Limb (tissue), 2 donors: ENCODE measurements at regions not wholly inside any gene's neighbourhood (a gene's known extent, or its start where the extent isn't known, plus 50 kb on each side); places are given as distances from the start of the nearest gene placed in this dataset.
"Not testable (repeated sequence)": the region's sequence is repeated elsewhere in the genome, so short reads cannot be mapped to it uniquely, and the experiment has no call there.

Source experiments
- DNase-seq, 2 donors: peaks; one replicate each; pipeline ENCODE4 v3.0.0-alpha.2; 2016; ENCODE audit errors: extremely low spot score in 2 of 2

DNA sequence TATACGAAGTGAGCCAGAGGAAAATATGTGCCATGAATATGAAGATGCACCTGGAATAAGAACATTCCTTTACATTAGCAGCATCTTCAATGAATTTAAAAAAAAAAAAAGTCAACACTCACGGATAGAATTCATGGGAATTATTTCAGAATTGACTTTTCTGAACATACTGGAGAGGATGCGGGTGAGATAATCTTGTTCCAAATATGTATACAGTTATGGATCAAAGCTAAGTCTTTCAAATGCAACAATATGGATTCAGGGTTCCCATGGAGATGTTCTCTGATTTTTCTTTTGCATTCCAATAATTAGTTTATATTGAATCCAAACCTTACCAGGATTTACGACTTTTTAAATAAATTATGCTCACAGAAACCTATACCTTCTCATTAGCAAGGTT, 1660.7 kb downstream of the SLITRK1 start:
- no peak for DNase-seq

DNA sequence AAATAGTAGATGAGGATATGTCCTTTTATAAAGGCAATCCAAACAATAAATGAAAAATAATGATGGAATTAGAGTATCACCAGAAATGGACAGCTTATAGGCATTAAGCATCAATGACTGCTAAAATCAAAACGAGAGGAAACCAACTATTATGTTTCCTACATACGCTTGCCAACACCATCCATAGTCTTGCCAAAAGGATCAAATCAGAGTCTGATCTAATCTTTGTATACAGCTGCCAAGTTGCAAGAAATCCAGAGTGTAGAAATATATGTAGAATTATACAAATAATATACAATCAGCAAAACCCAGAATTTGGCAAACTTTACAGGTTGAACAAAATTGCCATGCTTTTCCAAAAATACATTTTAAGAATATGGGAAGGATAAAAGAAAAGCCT, 1661.6 kb downstream of the SLITRK1 start:
- peak in 1 of 2 donors; percentile 38 for DNase-seq

DNA sequence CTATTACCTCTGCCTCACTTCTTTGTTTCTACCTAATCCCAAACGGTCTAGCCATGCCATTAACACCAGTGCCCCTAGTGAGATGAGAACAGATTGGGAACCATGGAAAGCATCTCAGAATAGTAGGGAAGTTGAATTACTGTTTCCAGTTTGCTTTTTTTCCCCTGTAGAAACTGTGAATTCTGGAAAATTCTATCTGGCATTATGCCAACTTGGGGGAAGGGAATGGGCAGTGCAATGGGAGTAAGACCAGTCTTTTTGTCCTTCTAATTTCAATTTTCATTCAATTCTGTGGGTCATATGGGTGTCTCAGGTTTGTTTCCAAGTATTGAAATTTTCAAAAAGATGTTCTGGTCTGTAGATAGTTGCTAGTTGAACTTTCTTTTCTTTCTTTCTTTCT, 1666.1 kb downstream of the SLITRK1 start:
- DNase-seq = no peak

DNA sequence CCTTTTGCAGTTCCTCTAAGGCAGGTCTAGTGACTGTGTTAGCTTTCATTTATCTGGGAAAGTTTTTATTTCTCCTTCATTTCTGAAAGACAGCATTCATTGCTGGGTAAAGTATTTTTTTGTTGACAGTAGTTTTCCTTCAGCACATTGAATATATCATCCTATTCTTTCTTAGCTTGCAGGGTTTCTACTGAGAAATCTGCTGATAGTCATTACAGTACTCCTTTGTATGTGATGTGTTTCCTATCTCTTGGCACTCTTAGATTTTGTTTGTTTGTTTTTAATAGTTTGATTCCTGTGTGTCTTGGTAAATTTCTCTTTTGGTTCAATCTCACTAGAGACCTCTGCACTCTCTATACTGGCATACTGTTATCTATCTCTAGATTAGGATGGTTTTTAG, 1667.9 kb downstream of the SLITRK1 start:
- no peak for DNase-seq

DNA sequence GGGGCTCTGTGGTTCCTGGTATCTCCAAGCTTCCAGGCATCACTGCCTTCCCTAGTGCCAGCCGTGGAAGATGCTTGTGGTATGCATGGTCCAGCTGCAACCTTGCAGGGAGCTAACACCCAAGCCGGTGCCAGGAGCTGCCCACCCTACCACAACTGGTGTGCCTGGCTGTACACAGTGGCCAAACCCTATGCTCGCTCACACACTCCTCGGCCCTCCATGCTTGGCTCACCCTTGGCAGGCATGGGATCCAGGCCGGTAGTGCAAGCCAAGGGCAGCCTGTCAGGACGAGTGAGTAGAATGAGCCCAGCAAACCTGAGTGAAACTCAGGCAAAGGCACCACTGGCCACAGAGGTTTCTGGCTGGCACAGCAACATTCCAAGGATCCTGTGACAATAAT, 1676.0 kb downstream of the SLITRK1 start:
- DNase-seq = no peak

DNA sequence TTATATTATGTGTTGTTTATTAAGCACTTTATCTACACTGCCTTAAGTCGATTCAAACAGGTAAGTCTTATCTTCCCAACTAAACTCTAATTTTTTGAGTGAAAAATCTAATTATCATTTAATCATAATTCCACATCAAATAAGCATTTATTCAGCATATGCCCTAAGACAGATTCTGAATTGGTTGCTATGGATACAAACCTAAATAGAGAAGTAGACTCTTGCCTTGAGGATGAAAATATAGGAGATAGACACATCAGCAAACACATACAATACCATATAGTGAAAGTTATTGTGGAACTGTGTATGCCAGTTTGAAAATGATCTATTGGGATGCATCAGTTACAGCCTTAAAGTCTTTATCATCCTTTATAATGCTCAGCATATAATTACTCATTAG, 1679.9 kb downstream of the SLITRK1 start:
- DNase-seq = no peak

DNA sequence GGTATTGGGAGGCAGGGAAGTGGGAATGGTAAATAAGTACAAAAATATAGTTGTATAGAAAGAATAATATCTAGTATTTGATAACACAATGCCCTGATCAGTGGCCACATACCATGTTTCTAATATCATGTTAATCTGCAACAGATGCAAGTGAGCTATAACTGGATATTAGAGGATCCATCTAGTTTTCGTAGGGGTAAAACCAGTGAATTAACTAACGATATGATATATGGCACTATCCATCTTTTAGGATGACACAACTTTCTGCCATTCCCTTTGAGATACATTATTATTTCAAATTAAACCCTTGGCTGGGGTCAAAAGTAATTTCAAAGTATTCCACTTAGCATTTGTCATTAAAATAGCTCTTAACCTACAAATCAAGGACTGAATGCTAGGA, 1686.2 kb downstream of the SLITRK1 start:
- DNase-seq = no peak

DNA sequence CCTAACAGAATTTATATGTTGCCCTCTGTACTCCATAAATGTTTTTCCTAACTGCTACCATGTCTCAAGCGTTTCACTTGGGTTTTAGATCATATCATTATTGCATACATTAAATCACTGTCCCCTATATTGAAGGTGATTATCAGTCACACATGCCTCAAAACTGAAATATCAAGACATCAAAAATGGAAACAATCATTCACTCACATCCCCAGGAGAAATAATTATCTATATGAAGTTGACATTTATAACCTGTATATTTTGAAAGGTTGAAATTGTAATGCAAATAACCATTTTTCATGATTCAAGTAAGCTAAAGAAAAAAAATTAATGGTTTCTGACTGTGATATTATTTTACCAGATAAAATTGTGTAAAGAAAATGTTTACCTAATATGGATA, 1695.0 kb downstream of the SLITRK1 start:
- no peak for DNase-seq

DNA sequence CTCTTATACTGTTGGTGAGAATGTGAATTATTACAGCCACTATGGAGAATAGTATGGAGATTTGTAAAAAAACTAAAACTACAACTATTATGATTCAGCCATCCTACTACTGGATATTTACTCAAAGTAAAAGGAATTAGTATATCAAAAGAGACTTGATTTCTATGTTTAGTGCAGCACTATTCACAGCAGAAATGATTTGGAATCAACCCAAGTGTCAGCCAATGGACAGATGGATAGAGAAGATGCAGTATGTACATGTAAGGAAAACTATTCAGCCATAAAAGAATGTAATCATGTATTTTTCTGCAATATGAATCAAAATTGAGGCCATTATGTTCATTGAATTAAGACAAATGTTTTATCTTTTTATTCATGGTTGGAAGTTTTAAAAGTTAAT, 1705.5 kb downstream of the SLITRK1 start:
- no peak for DNase-seq

DNA sequence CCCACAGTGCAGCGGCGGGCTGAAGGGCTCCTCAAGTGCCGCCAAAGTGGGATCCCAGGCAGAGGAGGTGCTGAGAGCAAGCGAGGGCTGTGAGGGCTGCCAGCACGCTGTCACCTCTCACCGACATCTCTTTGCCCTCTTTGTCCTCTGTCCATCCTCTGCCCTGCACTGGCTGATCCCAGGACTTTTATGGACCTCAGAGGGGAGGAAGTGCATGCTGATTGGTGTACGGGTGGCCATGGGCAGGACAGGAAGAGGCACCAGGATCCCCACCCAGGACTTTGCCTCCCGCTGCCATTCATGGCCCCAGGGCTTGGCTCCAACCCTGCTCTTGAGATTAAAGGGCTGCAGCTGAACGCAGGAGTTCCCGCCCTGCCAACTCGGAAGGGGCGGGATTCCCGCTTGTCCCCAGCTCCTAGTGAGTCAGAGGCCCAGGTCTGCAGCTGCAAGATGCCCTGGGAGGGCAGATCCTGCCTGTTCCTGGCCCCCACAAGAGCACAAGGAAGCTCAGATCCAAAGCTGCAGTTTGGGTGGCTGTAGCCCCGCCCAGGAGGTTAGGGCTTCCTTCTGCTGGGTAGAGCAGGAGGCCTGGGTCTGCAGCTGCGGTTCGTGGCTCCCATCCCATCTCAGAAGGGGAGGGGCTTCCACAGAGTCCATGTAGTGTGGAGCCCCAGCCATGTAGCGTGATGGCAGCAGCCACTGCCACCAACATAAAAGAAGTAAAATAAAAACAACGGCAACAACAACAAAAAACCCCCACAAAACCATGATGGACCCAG, 1716.7 kb downstream of the SLITRK1 start:
- DNase-seq = no peak

DNA sequence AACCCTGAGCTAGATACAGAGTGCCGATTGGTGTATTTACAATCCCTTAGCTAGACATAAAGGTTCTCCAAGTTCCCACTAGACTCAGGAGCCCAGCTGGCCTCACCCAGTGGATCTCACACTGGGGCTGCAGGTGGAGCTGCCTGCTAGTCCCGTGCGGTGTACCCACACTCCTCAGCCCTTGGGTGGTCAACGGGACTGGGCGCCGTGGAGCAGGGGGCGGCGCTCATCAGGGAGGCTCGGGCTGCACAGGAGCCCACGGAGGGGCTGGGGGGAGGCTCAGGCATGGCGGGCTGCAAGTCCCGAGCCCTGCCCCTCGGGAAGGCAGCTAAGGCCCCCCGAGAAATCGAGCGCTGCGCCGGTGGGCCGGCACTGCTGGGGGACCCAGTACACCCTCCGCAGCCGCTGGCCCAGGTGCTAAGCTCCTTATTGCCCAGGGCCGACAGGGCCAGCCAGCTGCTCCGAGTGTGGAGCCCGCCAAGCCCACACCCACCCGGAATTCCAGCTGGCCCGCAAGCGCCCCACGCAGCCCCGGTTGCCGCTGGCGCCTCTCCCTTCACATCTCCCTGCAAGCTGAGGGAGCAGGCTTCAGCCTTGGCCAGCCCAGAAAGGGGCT, 1717.4 kb downstream of the SLITRK1 start:
- DNase-seq = not testable (repeated sequence)

DNA sequence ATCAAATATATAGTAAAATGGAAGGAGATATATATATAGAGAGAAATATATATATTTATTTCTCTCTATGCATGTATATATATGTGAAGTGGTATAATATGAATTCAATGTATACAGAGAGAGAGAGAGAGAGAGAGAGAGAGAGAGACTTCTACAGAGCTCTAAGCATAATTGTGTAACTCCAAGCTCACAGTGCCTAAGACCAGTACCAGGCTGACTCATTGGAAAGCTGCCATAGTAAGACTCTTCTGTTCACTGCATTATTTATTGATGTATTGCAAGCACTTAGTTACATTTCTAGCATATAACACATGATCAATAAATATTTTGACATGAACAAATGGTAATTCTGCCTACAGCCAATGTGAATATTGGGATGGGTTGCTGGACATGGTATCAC, 1734.7 kb downstream of the SLITRK1 start:
- DNase-seq = no peak

DNA sequence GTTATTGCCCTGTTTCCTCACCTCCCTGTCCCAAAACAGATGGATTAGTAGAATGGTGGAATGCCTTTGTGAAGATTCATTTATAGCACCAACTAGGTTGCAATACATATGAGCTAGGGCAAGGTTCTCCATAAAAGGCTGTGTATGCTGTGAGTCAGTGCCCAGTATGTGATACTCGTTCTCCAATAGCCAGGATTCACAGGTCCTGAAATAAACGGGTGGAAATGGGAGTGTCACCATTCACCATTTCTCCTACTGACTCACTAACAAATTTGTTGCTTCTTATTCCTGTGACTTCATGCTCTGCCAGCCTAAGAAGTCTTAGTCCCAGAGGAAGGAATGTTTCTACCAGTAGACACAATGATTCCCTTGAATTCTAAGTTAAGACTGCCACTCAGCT, 1745.4 kb downstream of the SLITRK1 start:
- DNase-seq = no peak

DNA sequence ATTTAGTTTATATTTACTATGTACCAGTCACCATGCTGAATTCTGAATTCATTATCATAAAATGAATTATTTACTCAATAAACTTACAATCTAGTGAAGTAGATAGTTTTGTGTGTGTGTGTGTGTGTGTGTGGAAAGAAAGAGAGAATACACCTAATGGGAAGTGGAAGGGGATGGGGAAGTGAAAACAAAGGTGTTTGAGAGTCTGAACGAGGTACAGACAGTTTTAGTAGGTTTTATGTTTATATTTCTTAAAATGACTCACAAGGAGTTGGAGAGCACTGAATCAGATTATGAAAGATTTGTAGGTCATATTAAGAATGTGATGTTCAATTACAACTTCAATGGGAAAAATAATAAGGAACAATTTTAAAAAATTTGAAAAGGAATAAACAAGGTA, 1753.0 kb downstream of the SLITRK1 start:
- no peak for DNase-seq

DNA sequence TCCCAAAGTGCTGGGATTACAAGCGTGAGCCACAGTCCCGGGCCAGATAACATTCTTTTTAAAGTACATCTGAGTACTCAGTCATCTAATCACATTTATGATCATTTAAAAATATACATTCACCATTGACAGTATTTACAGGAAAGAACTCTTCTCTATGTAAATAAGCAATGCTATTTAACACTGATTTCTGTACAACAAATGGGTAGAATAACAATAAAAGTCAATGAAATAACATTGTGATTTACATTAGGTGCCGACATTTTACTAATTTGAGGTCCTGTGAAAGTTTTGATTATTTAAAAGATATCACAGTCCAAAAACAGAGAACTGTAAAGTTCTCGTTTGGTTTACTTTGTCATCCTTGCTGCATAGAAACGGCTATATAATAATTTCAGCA, 1763.7 kb downstream of the SLITRK1 start:
- DNase-seq = no peak

DNA sequence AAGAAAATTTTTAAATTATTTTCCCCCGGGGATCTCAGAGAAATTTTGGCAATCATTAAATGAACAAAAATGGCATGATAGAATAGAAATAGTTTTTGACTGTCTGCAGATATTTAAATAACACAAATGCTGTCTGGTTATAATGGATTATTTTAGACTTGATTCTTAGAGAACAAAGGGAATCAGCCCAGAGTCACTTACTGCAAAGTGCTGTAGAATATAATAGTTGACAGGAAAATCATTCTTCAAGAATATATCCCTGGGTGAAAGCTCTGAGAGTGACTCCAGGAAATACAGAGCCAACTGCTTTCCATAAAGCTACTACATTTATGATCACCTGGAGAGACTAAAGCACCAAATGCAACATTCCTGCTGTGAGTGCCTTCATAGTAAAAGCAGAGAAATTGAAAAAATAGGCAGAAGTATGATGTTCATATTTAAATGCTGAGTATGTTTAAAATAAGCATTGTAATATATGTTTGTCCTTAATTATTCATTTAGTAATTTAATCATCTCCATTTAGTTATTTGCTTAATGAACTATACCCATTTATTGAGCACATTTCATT, 1765.8 kb downstream of the SLITRK1 start:
- DNase-seq = no peak

DNA sequence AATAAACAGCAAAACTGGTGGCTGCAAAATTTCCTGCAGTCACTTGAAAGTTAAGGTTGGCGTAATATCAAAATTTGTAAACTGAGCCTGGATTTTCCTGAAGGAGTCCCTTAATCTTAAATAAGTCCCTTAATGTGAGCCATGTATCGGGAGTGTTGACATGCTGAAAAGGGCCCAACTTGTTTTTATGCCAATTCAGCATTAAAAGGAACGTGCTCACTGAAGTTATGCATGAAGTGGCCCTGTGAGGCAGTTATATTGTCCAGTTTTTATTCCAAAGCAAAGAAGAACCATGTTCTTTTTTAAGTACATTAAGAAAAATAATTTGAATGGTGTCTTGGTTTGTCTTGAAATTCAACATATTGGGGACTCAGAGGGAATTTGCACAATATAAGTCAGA, 1766.9 kb downstream of the SLITRK1 start:
- DNase-seq = no peak

DNA sequence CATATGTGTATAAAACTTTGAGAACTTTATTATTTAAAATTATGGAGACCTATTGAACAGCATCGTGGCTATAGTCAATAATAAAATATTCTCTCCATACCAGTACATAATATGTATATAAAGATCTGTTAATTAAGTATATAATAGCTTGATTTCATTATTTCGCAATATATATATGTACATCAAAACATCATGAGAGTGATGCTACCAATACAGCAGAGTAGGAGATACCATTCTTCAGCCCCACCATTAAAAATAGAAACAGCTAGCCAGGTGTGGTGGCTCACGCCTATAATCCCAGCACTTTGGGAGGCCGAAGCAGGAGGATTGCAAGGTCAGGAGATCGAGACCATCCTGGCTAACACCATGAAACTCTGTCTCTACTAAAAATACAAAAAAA, 1755.3 kb upstream of the SPRY2 start:
- DNase-seq = no peak

DNA sequence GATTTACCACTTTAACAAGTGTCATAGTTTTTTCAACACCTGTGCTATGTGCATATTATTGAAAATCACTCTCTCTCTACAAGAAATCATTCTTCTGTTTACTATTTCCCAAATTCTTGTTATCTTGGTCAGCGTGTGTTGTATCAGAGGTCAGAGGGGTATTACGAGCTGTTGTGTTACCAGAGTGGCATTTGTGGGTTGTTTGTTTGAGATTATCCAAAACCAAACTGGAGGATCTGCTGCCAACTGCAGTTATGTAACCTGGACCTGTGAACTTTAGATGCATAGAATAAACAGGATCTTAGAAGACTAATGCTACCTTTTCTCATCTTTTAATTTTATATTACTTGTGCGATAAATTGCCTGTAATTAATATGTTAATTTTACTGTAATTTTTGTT, 1751.4 kb upstream of the SPRY2 start:
- no peak for DNase-seq

DNA sequence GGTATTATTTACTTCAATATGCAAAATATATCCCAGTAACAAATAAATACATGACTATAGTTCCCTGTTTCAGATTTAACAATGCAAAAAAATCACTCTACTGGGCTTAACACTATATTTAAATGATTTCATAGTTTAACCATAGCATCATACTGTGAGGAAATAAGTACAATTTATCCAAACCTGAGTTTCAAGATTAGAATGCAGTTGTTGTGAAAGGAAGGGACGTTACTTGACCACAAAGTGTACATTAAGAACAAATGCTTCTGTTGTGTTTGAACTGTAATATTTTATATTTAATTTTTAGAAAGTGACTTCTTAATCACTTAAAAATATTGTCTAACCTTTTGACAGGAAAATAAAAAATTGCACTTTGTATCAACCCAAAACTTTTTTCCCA, 1747.9 kb upstream of the SPRY2 start:
- no peak for DNase-seq

DNA sequence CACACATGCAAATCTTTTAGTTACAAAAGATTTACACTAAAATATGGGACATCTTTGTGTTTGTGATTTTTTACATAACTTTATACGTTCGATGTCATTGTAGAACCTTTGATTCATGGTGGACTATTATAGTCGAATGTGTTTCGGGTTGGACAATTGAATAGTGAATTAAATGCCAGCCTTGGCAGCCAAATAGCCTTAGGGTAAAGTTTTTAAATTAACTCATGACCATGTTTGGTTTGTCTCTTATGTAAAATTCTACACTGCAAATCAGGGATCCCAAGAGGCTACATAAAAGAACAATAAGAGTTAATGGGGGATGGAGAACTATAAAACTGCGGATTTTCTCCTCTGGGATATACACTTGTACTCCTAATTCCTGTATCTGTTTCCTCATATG, 1735.6 kb upstream of the SPRY2 start:
- DNase-seq = no peak

DNA sequence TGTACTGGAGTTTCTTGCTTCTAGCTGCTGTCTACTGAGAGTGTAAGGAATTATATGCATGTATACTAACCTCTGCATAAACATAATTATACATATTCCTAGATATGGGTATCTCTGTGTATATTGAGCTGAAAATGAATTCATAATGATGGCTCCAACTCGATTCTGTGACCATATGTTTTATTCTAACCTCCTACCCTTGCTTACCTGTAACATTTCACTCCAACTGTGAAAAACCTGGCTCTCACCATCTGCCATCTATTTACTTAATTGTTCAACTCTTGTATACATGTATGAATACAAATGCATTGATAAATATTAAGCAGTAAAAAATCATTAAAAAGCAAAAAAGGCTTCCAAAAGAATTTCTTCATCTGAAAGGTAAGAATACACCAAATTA, 1729.5 kb upstream of the SPRY2 start:
- DNase-seq = no peak

DNA sequence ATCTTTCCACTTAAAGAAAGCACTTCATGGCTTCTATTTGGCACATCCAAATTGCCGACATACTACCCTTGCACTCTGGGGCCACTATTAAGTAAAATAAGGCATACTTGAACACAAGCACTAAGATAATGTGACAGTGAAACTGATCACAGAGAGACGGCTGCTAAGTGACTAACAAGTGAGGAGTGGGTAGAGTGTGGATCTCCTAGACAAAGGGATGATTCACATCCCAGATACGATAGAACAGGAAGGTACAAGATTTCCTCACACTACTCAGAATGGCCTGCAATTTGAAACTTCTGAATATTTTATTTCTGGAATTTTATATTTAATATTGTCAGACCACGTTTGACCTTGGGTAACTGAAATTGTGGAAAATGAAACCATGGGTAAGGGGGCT, 1721.8 kb upstream of the SPRY2 start:
- DNase-seq = no peak
